Psoas muscle (tissue), 7 donors: ENCODE measurements at regions not wholly inside any gene's neighbourhood (a gene's known extent, or its start where the extent isn't known, plus 50 kb on each side); places are given as distances from the start of the nearest gene placed in this dataset.

Experiments used
- ATAC-seq, 4 donors: fragments of 200-7000 bp; cut with Tn5 transposase; one replicate each; pipeline ENCODE4 v1.9.1; 2020; ENCODE audit warnings: moderate library complexity in 3 of 4, mild to moderate bottlenecking in 2 of 4
- DNase-seq, 2 donors: peaks; one replicate each; pipeline ENCODE4 v3.0.0-alpha.2; 2020
- H3K27ac ChIP-seq: fragments of 200-600 bp; one replicate; pipeline ENCODE4 v1.8.0; 2022
- H3K27me3 ChIP-seq, 3 donors: fragments of 200-600 bp in 1 of 3; one replicate each; pipeline versions ENCODE4 v1.6.1 to v1.8.0; 2013 to 2022; ENCODE audit warnings: low read length in 2 of 3, mild to moderate bottlenecking in 2 of 3, moderate library complexity in 1 of 3; ENCODE audit not compliant: insufficient read depth in 3 of 3
- H3K36me3 ChIP-seq, 2 donors: fragments of 200-600 bp in 1 of 2; one replicate each; pipeline versions ENCODE4 v1.6.1 to v1.8.0; 2013 to 2022; ENCODE audit warnings: low read depth in 1 of 2, mild to moderate bottlenecking in 1 of 2, moderate library complexity in 1 of 2; ENCODE audit not compliant: insufficient read depth in 1 of 2
- H3K4me1 ChIP-seq: fragments of 200-600 bp; one replicate; pipeline ENCODE4 v1.8.0; 2022
- H3K4me3 ChIP-seq: fragments of 200-600 bp; one replicate; pipeline ENCODE4 v1.8.0; 2022; ENCODE audit warnings: mild to moderate bottlenecking
- H3K9me3 ChIP-seq: fragments of 200-600 bp; one replicate; pipeline ENCODE4 v1.8.0; 2022
- CTCF ChIP-seq: fragments of 200-600 bp; IDR thresholded peaks from one replicate; pipeline ENCODE4 v1.8.0; 2022; ENCODE audit warnings: antibody characterized with exemption
- WGBS, 3 donors: extraction: QIAGEN DNeasy Blood & Tissue Kit; methylation state at CpG; one replicate each; pipeline versions ENCODE4 v1.1.6 to v1.1.7; 2013; 5-methylcytosine and 5-hydroxymethylcytosine counted together
- intact Hi-C, 2 donors: fragments of 100-400 bp; cut with DNase I; formaldehyde crosslinking; loops; one replicate each; pipeline versions ENCODE4 v1.11.0 to v1.14.2; 2022
- donor health status: healthy with polysubstance abuse.
- donor health status: DM: no; HTN: no; CAD: no; lungs with moderate emphysema.
- donor health status: Bipolar disorder and iron deficiency.
- donor health status: healthy.
- donor health status: DM: yes; HTN: yes; CAD: no.
- donor health status: DM: no; HTN: no; CAD: no.
- donor health status: DM: yes; HTN: yes; CAD: no.

GRCh38 chr1:87170157-87170556 lies 158.5 kb upstream of the LMO4 start:
- no peaks in the 10 kb centered on the region for H3K9me3 ChIP-seq
- ATAC-seq: no peak
- no peaks in the 10 kb centered on the region for H3K4me1 ChIP-seq
- H3K4me3 ChIP-seq: no peak overlapping the region
- no peak for DNase-seq
- no peak overlapping the region for H3K27ac ChIP-seq
- TF ChIP-seq CTCF: no peak
- H3K36me3 ChIP-seq: no peaks in the 10 kb centered on the region
- intact Hi-C loops: no loop called here
- 74 to 76% (median 74%) methylated on average over 7 of the region's 7 CpGs for WGBS, 3 donors
- peaks cover 0 to 6% (median 0%) of the 10 kb centered on the region in 3 donors for H3K27me3 ChIP-seq

- Histone ChIP-seq H3K4me1 (no peaks in the 10 kb centered on the region), H3K36me3 (no peaks in the 10 kb centered on the region), H3K27me3 (peaks cover 0 to 6% (median 0%) of the 10 kb centered on the region in 3 donors), H3K4me3 (no peak overlapping the region), H3K27ac (no peak overlapping the region), H3K9me3 (no peaks in the 10 kb centered on the region)
- TF ChIP-seq CTCF: no peak
- WGBS, 3 donors: 55 to 71% (median 67%) methylated on average over 4 of the region's 4 CpGs
- intact Hi-C loops: no loop called here
- DNase-seq (no peak), ATAC-seq (no peak)
These were observed 157.6 kb upstream of the LMO4 start for GRCh38 chr1:87170931-87171598.

GRCh38 chr1:87173231-87173630 lies 155.4 kb upstream of the LMO4 start:
- DNase-seq (no peak), ATAC-seq (no peak)
- Histone ChIP-seq H3K27ac (no peak overlapping the region), H3K9me3 (no peaks in the 10 kb centered on the region), H3K36me3 (no peaks in the 10 kb centered on the region), H3K27me3 (no peaks in the 10 kb centered on the region), H3K4me3 (no peak overlapping the region), H3K4me1 (no peaks in the 10 kb centered on the region)
- WGBS, 3 donors: 65 to 82% (median 67%) methylated on average over 3 of the region's 3 CpGs
- no peak for TF ChIP-seq CTCF
- intact Hi-C loops: no loop called here

- Histone ChIP-seq H3K27ac (no peak overlapping the region), H3K9me3 (no peaks in the 10 kb centered on the region), H3K4me1 (no peaks in the 10 kb centered on the region), H3K27me3 (no peaks in the 10 kb centered on the region), H3K36me3 (no peaks in the 10 kb centered on the region), H3K4me3 (no peak overlapping the region)
- intact Hi-C loops: no loop called here
- no peak for DNase-seq
- no peak for ATAC-seq
- 90 to 95% (median 93%) methylated on average over 2 of the region's 2 CpGs for WGBS, 3 donors
- TF ChIP-seq CTCF: no peak
These were observed 153.9 kb upstream of the LMO4 start for GRCh38 chr1:87174724-87175245.

- Histone ChIP-seq H3K9me3 (no peaks in the 10 kb centered on the region), H3K36me3 (no peaks in the 10 kb centered on the region), H3K27me3 (no peaks in the 10 kb centered on the region), H3K4me1 (no peaks in the 10 kb centered on the region), H3K27ac (no peak overlapping the region), H3K4me3 (no peak overlapping the region)
- DNase-seq (no peak), ATAC-seq (no peak)
- WGBS, 3 donors: 77 to 83% (median 78%) methylated on average over 5 of the region's 5 CpGs
- intact Hi-C loops: no loop called here
- TF ChIP-seq CTCF: no peak
These were observed 152.6 kb upstream of the LMO4 start for GRCh38 chr1:87176087-87176486.
